ENCODE measurements at regions not wholly inside any gene's neighbourhood (a gene's known extent, or its start where the extent isn't known, plus 50 kb on each side); places are given as distances from the start of the nearest gene placed in this dataset.
"Not testable (repeated sequence)": the region's sequence is repeated elsewhere in the genome, so short reads cannot be mapped to it uniquely, and the experiment has no call there.

DNA sequence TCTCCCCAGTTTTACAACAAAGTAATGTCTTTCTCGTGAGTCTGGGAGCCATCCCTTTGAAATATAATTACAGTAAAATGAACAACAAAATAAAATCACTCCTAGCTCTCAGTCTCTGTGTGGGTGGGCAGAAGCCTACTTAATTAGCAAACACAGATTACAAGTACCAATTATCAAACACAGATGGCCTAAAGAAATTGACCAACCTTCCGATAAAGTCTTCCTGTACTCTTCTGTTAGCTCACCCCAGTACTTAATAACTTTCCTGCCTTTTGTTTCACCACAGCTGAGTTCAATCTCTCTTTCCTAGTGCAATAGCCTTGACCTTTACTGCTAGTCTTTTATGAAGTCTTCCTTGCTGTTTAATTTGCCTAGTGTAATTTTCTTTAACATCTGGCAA lies 719.2 kb upstream of the MBL2 start:
- no peak overlapping the region for H3K27ac ChIP-seq (ENCODE audit: low read depth, low read length)
- no peak for DNase-seq (ENCODE audit: insufficient read length, low spot score, missing footprints)
- TF ChIP-seq CTCF (IDR thresholded peaks at IDR 0.05; ENCODE audit: extremely low read depth, low read depth, low read length): no peak
- H4K20me1 ChIP-seq (ENCODE audit: insufficient read depth, low read length): no peaks in the 10 kb centered on the region
- H3K36me3 ChIP-seq (ENCODE audit: insufficient read depth, low read length): no peaks in the 10 kb centered on the region
- H3K4me2 ChIP-seq (ENCODE audit: insufficient read depth, low read length): no peak overlapping the region
- H2AFZ ChIP-seq (ENCODE audit: low read length): no peak overlapping the region
- H3K79me2 ChIP-seq (ENCODE audit: insufficient read depth, low read length): no peaks in the 10 kb centered on the region
- no peaks in the 10 kb centered on the region for H3K4me1 ChIP-seq (ENCODE audit: insufficient read depth, low read length)
- no peak overlapping the region for H3K4me3 ChIP-seq (ENCODE audit: insufficient read depth, low read length)
- H3K9me3 ChIP-seq (ENCODE audit: low read depth, low read length): peaks cover 4% of the 10 kb centered on the region
- no peaks in the 10 kb centered on the region for H3K27me3 ChIP-seq (ENCODE audit: insufficient read depth, low read length)

- Histone ChIP-seq H4K20me1 (ENCODE audit: insufficient read depth, low read length) (no peaks in the 10 kb centered on the region), H3K36me3 (ENCODE audit: insufficient read depth, low read length) (no peaks in the 10 kb centered on the region), H3K4me3 (ENCODE audit: insufficient read depth, low read length) (no peak overlapping the region), H2AFZ (ENCODE audit: low read length) (no peak overlapping the region), H3K9me3 (ENCODE audit: low read depth, low read length) (peaks cover 4% of the 10 kb centered on the region), H3K4me1 (ENCODE audit: insufficient read depth, low read length) (no peaks in the 10 kb centered on the region), H3K79me2 (ENCODE audit: insufficient read depth, low read length) (no peaks in the 10 kb centered on the region), H3K27me3 (ENCODE audit: insufficient read depth, low read length) (no peaks in the 10 kb centered on the region), H3K4me2 (ENCODE audit: insufficient read depth, low read length) (no peak overlapping the region), H3K27ac (ENCODE audit: low read depth, low read length) (no peak overlapping the region)
- TF ChIP-seq CTCF (IDR thresholded peaks at IDR 0.05; ENCODE audit: extremely low read depth, low read depth, low read length): no peak
- DNase-seq (ENCODE audit: insufficient read length, low spot score, missing footprints): no peak
These were observed 718.0 kb upstream of the MBL2 start for GRCh38 chr10:53490553-53490952.

DNA sequence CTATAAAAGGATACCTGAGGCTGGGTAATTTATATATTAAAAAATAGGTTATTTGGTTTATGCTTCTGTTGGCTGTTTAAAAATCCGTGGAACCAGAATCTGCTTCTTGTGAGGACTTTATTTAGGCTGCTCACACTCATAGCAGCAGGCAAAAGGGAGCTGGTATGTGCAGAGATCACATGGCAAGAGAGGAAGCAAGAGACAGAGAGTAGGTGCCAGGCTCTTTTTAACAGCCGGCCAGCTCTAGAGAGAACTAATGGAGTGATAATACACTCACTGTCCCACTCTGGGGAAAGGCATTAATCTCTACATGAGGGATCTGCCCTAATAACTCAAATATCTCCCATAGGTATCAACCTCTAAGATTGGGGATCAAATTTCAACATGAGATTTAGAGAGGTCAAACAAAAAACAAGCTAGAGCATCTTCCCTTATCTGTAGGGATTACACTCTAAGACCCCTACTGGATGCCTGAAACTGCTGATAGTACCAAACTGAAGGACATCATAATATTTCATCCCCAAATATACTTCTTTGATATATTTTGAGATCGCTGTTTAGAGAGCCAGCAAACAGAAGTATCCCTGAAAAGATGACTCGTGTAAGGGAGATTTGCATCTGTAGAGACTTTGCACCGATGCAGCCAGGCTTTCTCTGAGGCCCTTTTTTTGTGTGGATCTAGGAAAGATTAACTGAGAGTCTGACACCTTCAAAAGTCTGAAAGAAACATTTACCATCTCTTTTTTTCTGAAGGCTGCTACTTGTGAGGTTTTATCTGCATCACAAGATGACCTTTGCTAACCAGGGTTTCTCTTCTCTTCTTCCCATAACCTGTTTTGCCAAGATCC lies 717.0 kb upstream of the MBL2 start:
- Histone ChIP-seq H3K4me3 (ENCODE audit: insufficient read depth, low read length) (no peak overlapping the region), H3K27me3 (ENCODE audit: insufficient read depth, low read length) (no peaks in the 10 kb centered on the region), H2AFZ (ENCODE audit: low read length) (no peak overlapping the region), H3K4me1 (ENCODE audit: insufficient read depth, low read length) (no peaks in the 10 kb centered on the region), H3K36me3 (ENCODE audit: insufficient read depth, low read length) (no peaks in the 10 kb centered on the region), H4K20me1 (ENCODE audit: insufficient read depth, low read length) (no peaks in the 10 kb centered on the region), H3K4me2 (ENCODE audit: insufficient read depth, low read length) (no peak overlapping the region), H3K79me2 (ENCODE audit: insufficient read depth, low read length) (no peaks in the 10 kb centered on the region), H3K9me3 (ENCODE audit: low read depth, low read length) (peaks cover 4% of the 10 kb centered on the region), H3K27ac (ENCODE audit: low read depth, low read length) (no peak overlapping the region)
- DNase-seq (ENCODE audit: insufficient read length, low spot score, missing footprints): no peak
- no peak for TF ChIP-seq CTCF (IDR thresholded peaks at IDR 0.05; ENCODE audit: extremely low read depth, low read depth, low read length)

GRCh38 chr10:53487019-53487983 lies 714.7 kb upstream of the MBL2 start:
- Histone ChIP-seq H3K79me2 (ENCODE audit: insufficient read depth, low read length) (no peaks in the 10 kb centered on the region), H3K36me3 (ENCODE audit: insufficient read depth, low read length) (no peaks in the 10 kb centered on the region), H2AFZ (ENCODE audit: low read length) (no peak overlapping the region), H3K9me3 (ENCODE audit: low read depth, low read length) (peaks cover 4% of the 10 kb centered on the region), H4K20me1 (ENCODE audit: insufficient read depth, low read length) (no peaks in the 10 kb centered on the region), H3K4me1 (ENCODE audit: insufficient read depth, low read length) (no peaks in the 10 kb centered on the region), H3K4me3 (ENCODE audit: insufficient read depth, low read length) (no peak overlapping the region), H3K27ac (ENCODE audit: low read depth, low read length) (no peak overlapping the region), H3K27me3 (ENCODE audit: insufficient read depth, low read length) (no peaks in the 10 kb centered on the region), H3K4me2 (ENCODE audit: insufficient read depth, low read length) (no peak overlapping the region)
- DNase-seq (ENCODE audit: insufficient read length, low spot score, missing footprints): no peak
- TF ChIP-seq CTCF (IDR thresholded peaks at IDR 0.05; ENCODE audit: extremely low read depth, low read depth, low read length): no peak

GRCh38 chr10:53485422-53485821 lies 712.8 kb upstream of the MBL2 start:
- not testable (repeated sequence) for H4K20me1 ChIP-seq (ENCODE audit: insufficient read depth, low read length); H3K27ac ChIP-seq (ENCODE audit: low read depth, low read length); H3K36me3 ChIP-seq (ENCODE audit: insufficient read depth, low read length); H3K4me3 ChIP-seq (ENCODE audit: insufficient read depth, low read length); H3K9me3 ChIP-seq (ENCODE audit: low read depth, low read length); H3K27me3 ChIP-seq (ENCODE audit: insufficient read depth, low read length); H3K4me1 ChIP-seq (ENCODE audit: insufficient read depth, low read length); H2AFZ ChIP-seq (ENCODE audit: low read length); DNase-seq (ENCODE audit: insufficient read length, low spot score, missing footprints); H3K4me2 ChIP-seq (ENCODE audit: insufficient read depth, low read length); H3K79me2 ChIP-seq (ENCODE audit: insufficient read depth, low read length)

Data from osteoblast (primary cell).